DND-41 (cell line): ENCODE measurements at regions not wholly inside any gene's neighbourhood (a gene's known extent, or its start where the extent isn't known, plus 50 kb on each side); places are given as distances from the start of the nearest gene placed in this dataset.

Source experiments
- CTCF ChIP-seq: IDR thresholded peaks from 2 replicates; pipeline ENCODE4 v1.5.1; 2012; ENCODE audit warnings: borderline replicate concordance, low read length, moderate library complexity, mild to moderate bottlenecking; ENCODE audit not compliant: poor library complexity, severe bottlenecking; ENCODE audit errors: extremely low read depth
- EZH2 ChIP-seq: IDR thresholded peaks from 3 replicates; pipeline ENCODE4 v1.6.1; 2012; ENCODE audit warnings: borderline replicate concordance, low read depth, mild to moderate bottlenecking, moderate library complexity, low read length, inconsistent platforms; ENCODE audit not compliant: severe bottlenecking

GRCh38 chr7:156039971-156040677 lies 227.9 kb upstream of the SHH start:
- no peak for TF ChIP-seq CTCF
- no peak for TF ChIP-seq EZH2
